WTC11 (cell line): ENCODE measurements at regions not wholly inside any gene's neighbourhood (a gene's known extent, or its start where the extent isn't known, plus 50 kb on each side); places are given as distances from the start of the nearest gene placed in this dataset.

ENCODE experiments used
- ATAC-seq: fragments of 200-7000 bp; cut with Tn5 transposase; 2 replicates; pipeline ENCODE4 v1.10.0; 2021; ENCODE audit warnings: mild to moderate bottlenecking, moderate library complexity
- CTCF ChIA-PET: fragments of 300-600 bp; sonication (Branson Sonifier 250); formaldehyde crosslinking; loops from one replicate; lab custom pipeline; 2021; ENCODE audit warnings: antibody characterized with exemption; lab: Charles Lee
- POLR2A ChIA-PET: fragments of 350-600 bp; sonication (Branson Sonifier 250); formaldehyde crosslinking; loops from one replicate; lab custom pipeline; 2021; ENCODE audit warnings: antibody characterized with exemption; lab: Charles Lee
- DNase-seq: peaks from one replicate; pipeline ENCODE4 v3.0.0; 2021; ENCODE audit warnings: low spot score
- H3K27ac Mint-ChIP-seq: 2 replicates; pipeline ENCODE4 v1.8.0; 2021; ENCODE audit warnings: mixed read lengths
- H3K27me3 Mint-ChIP-seq: 2 replicates; pipeline ENCODE4 v1.8.0; 2021; ENCODE audit warnings: low read depth, mild to moderate bottlenecking, moderate library complexity, mixed read lengths
- H3K36me3 Mint-ChIP-seq: 2 replicates; pipeline ENCODE4 v1.8.0; 2021; ENCODE audit warnings: mixed read lengths
- H3K4me1 Mint-ChIP-seq: 2 replicates; pipeline ENCODE4 v1.8.0; 2022; ENCODE audit warnings: mixed read lengths
- H3K4me3 Mint-ChIP-seq: 2 replicates; pipeline ENCODE4 v1.8.0; 2021; ENCODE audit warnings: mild to moderate bottlenecking, moderate library complexity, mixed read lengths
- H3K9me3 Mint-ChIP-seq: 2 replicates; pipeline ENCODE4 v1.8.0; 2021; ENCODE audit warnings: mixed read lengths
- GABPB1 ChIP-seq: sonication (generic); formaldehyde crosslinking; IDR thresholded peaks from 2 replicates; pipeline ENCODE4 v1.8.1; 2023; ENCODE audit warnings: mild to moderate bottlenecking, missing genetic modification reagents
- GRHL2 ChIP-seq: fragments of 250-450 bp; sonication (Bioruptor Pico); IDR thresholded peaks from 2 replicates; pipeline ENCODE4 v1.8.0; 2022; ENCODE audit warnings: mild to moderate bottlenecking, moderate library complexity; ENCODE audit not compliant: insufficient replicate concordance, severe bottlenecking
- HMGA2 ChIP-seq: fragments of 250-450 bp; sonication (Bioruptor Pico); IDR thresholded peaks from 2 replicates; pipeline ENCODE4 v1.4.0; 2021; ENCODE audit warnings: mild to moderate bottlenecking, moderate library complexity
- JUN ChIP-seq: sonication (generic); formaldehyde crosslinking; IDR thresholded peaks from 2 replicates; pipeline ENCODE4 v1.8.0; 2023; ENCODE audit warnings: mild to moderate bottlenecking, missing genetic modification reagents
- MYBL2 ChIP-seq: sonication (generic); formaldehyde crosslinking; IDR thresholded peaks from 2 replicates; pipeline ENCODE4 v1.8.1; 2023; ENCODE audit warnings: mild to moderate bottlenecking, moderate library complexity, missing genetic modification reagents
- NFE2L1 ChIP-seq: sonication (generic); formaldehyde crosslinking; IDR thresholded peaks from 2 replicates; pipeline ENCODE4 v1.8.1; 2023; ENCODE audit warnings: missing genetic modification reagents
- NFYB ChIP-seq: sonication (generic); formaldehyde crosslinking; conservative IDR thresholded peaks from 2 replicates; pipeline ENCODE4 v1.8.0; 2022; ENCODE audit warnings: low read depth, missing genetic modification reagents
- NR2C2 ChIP-seq: sonication (generic); formaldehyde crosslinking; IDR thresholded peaks from 2 replicates; pipeline ENCODE4 v1.8.0; 2022; ENCODE audit warnings: mild to moderate bottlenecking, missing genetic modification reagents
- PRRX2 ChIP-seq: fragments of 250-450 bp; sonication (Bioruptor Pico); IDR thresholded peaks from 2 replicates; pipeline ENCODE4 v1.8.0; 2021; ENCODE audit warnings: mild to moderate bottlenecking
- RELA ChIP-seq: sonication (generic); formaldehyde crosslinking; IDR thresholded peaks from 2 replicates; pipeline ENCODE4 v1.8.1; 2022; ENCODE audit warnings: missing genetic modification reagents, mild to moderate bottlenecking, borderline replicate concordance
- RORB ChIP-seq: fragments of 250-450 bp; sonication (Bioruptor Pico); IDR thresholded peaks from 2 replicates; pipeline ENCODE4 v1.9.0; 2021; ENCODE audit warnings: mild to moderate bottlenecking
- SMAD3 ChIP-seq: sonication (generic); formaldehyde crosslinking; IDR thresholded peaks from 2 replicates; pipeline ENCODE4 v1.8.0; 2022; ENCODE audit warnings: missing genetic modification reagents, mild to moderate bottlenecking, borderline replicate concordance
- SMAD4 ChIP-seq: sonication (generic); formaldehyde crosslinking; IDR thresholded peaks from 2 replicates; pipeline ENCODE4 v1.8.0; 2022; ENCODE audit warnings: mild to moderate bottlenecking, missing genetic modification reagents
- TCF7 ChIP-seq: sonication (generic); formaldehyde crosslinking; IDR thresholded peaks from 2 replicates; pipeline ENCODE4 v1.8.0; 2022; ENCODE audit warnings: mild to moderate bottlenecking, low read depth, missing genetic modification reagents, moderate library complexity
- ZNF232 ChIP-seq: sonication (generic); formaldehyde crosslinking; IDR thresholded peaks from 2 replicates; pipeline ENCODE4 v1.8.0; 2022; ENCODE audit warnings: mild to moderate bottlenecking, missing genetic modification reagents
- ZNF263 ChIP-seq: sonication (generic); formaldehyde crosslinking; IDR thresholded peaks from 2 replicates; pipeline ENCODE4 v1.8.1; 2022; ENCODE audit warnings: low read depth, mild to moderate bottlenecking, moderate library complexity, missing genetic modification reagents
- ZNF317 ChIP-seq: sonication (generic); formaldehyde crosslinking; IDR thresholded peaks from 2 replicates; pipeline ENCODE4 v1.8.1; 2023; ENCODE audit warnings: low read depth, mild to moderate bottlenecking, moderate library complexity, missing genetic modification reagents, borderline replicate concordance
- ZNF423 ChIP-seq: fragments of 250-450 bp; sonication (Bioruptor Pico); IDR thresholded peaks from 2 replicates; pipeline ENCODE4 v2.1.2; 2022; ENCODE audit warnings: mild to moderate bottlenecking, moderate library complexity
- TF ChIP-seq, protein P1 (sequence below): sonication (generic); formaldehyde crosslinking; conservative IDR thresholded peaks from 2 replicates; pipeline ENCODE4 v1.8.1; 2022; ENCODE audit warnings: mild to moderate bottlenecking, missing genetic modification reagents
- TF ChIP-seq, protein P2 (sequence below): fragments of 250-450 bp; sonication (Bioruptor Pico); IDR thresholded peaks from 2 replicates; pipeline ENCODE4 v1.9.0; 2021; ENCODE audit warnings: mild to moderate bottlenecking
- TF ChIP-seq, protein P3 (sequence below): sonication (generic); formaldehyde crosslinking; IDR thresholded peaks from 2 replicates; pipeline ENCODE4 v1.8.1; 2023; ENCODE audit warnings: mild to moderate bottlenecking, moderate library complexity, missing genetic modification reagents
- TF ChIP-seq, protein P4 (sequence below): sonication (generic); formaldehyde crosslinking; IDR thresholded peaks from 2 replicates; pipeline ENCODE4 v1.8.0; 2022; ENCODE audit warnings: mild to moderate bottlenecking, missing genetic modification reagents
- TF ChIP-seq, protein P5 (sequence below): sonication (generic); formaldehyde crosslinking; IDR thresholded peaks from 2 replicates; pipeline ENCODE4 v1.8.0; 2023; ENCODE audit warnings: missing genetic modification reagents, mild to moderate bottlenecking, borderline replicate concordance
- TF ChIP-seq, protein P6 (sequence below): sonication (generic); formaldehyde crosslinking; IDR thresholded peaks from 2 replicates; pipeline ENCODE4 v1.8.1; 2023; ENCODE audit warnings: mild to moderate bottlenecking, missing genetic modification reagents, moderate library complexity

DNA sequence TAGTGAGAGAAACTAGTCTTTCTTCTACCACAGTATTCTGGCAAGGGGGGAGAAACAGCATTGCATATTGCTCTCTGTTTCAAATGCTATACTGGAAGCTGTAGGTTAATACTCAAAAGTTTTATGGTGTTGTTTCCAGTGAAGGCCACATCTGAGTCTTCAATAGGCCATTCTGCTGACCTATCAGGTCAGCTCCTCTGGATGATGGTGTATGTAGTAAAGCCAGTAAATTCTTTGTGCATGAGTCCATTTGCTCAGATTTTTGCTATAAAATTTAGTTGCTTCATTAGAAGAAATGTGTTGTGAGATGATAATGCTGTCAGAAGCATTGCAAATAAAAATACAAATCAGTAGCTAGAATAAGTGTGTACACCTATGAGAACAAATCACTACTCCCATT, 64.9 kb upstream of the RBMS3 start:
- POLR2A ChIA-PET: no interaction called here
- peaks cover 14% of the 10 kb centered on the region for H3K4me1 Mint-ChIP-seq
- TF ChIP-seq, protein P1, sequence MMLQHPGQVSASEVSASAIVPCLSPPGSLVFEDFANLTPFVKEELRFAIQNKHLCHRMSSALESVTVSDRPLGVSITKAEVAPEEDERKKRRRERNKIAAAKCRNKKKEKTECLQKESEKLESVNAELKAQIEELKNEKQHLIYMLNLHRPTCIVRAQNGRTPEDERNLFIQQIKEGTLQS (CRISPR knock-in tag): no peak
- TF ChIP-seq, protein P2, sequence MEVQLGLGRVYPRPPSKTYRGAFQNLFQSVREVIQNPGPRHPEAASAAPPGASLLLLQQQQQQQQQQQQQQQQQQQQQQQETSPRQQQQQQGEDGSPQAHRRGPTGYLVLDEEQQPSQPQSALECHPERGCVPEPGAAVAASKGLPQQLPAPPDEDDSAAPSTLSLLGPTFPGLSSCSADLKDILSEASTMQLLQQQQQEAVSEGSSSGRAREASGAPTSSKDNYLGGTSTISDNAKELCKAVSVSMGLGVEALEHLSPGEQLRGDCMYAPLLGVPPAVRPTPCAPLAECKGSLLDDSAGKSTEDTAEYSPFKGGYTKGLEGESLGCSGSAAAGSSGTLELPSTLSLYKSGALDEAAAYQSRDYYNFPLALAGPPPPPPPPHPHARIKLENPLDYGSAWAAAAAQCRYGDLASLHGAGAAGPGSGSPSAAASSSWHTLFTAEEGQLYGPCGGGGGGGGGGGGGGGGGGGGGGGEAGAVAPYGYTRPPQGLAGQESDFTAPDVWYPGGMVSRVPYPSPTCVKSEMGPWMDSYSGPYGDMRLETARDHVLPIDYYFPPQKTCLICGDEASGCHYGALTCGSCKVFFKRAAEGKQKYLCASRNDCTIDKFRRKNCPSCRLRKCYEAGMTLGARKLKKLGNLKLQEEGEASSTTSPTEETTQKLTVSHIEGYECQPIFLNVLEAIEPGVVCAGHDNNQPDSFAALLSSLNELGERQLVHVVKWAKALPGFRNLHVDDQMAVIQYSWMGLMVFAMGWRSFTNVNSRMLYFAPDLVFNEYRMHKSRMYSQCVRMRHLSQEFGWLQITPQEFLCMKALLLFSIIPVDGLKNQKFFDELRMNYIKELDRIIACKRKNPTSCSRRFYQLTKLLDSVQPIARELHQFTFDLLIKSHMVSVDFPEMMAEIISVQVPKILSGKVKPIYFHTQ: no peak
- TF ChIP-seq, protein P3, sequence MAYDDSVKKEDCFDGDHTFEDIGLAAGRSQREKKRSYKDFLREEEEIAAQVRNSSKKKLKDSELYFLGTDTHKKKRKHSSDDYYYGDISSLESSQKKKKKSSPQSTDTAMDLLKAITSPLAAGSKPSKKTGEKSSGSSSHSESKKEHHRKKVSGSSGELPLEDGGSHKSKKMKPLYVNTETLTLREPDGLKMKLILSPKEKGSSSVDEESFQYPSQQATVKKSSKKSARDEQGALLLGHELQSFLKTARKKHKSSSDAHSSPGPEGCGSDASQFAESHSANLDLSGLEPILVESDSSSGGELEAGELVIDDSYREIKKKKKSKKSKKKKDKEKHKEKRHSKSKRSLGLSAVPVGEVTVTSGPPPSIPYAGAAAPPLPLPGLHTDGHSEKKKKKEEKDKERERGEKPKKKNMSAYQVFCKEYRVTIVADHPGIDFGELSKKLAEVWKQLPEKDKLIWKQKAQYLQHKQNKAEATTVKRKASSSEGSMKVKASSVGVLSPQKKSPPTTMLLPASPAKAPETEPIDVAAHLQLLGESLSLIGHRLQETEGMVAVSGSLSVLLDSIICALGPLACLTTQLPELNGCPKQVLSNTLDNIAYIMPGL (CRISPR knock-in tag): no peak
- TF ChIP-seq, protein P4, sequence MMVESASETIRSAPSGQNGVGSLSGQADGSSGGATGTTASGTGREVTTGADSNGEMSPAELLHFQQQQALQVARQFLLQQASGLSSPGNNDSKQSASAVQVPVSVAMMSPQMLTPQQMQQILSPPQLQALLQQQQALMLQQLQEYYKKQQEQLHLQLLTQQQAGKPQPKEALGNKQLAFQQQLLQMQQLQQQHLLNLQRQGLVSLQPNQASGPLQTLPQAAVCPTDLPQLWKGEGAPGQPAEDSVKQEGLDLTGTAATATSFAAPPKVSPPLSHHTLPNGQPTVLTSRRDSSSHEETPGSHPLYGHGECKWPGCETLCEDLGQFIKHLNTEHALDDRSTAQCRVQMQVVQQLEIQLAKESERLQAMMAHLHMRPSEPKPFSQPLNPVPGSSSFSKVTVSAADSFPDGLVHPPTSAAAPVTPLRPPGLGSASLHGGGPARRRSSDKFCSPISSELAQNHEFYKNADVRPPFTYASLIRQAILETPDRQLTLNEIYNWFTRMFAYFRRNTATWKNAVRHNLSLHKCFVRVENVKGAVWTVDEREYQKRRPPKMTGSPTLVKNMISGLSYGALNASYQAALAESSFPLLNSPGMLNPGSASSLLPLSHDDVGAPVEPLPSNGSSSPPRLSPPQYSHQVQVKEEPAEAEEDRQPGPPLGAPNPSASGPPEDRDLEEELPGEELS: no peak
- TF ChIP-seq, protein P5, sequence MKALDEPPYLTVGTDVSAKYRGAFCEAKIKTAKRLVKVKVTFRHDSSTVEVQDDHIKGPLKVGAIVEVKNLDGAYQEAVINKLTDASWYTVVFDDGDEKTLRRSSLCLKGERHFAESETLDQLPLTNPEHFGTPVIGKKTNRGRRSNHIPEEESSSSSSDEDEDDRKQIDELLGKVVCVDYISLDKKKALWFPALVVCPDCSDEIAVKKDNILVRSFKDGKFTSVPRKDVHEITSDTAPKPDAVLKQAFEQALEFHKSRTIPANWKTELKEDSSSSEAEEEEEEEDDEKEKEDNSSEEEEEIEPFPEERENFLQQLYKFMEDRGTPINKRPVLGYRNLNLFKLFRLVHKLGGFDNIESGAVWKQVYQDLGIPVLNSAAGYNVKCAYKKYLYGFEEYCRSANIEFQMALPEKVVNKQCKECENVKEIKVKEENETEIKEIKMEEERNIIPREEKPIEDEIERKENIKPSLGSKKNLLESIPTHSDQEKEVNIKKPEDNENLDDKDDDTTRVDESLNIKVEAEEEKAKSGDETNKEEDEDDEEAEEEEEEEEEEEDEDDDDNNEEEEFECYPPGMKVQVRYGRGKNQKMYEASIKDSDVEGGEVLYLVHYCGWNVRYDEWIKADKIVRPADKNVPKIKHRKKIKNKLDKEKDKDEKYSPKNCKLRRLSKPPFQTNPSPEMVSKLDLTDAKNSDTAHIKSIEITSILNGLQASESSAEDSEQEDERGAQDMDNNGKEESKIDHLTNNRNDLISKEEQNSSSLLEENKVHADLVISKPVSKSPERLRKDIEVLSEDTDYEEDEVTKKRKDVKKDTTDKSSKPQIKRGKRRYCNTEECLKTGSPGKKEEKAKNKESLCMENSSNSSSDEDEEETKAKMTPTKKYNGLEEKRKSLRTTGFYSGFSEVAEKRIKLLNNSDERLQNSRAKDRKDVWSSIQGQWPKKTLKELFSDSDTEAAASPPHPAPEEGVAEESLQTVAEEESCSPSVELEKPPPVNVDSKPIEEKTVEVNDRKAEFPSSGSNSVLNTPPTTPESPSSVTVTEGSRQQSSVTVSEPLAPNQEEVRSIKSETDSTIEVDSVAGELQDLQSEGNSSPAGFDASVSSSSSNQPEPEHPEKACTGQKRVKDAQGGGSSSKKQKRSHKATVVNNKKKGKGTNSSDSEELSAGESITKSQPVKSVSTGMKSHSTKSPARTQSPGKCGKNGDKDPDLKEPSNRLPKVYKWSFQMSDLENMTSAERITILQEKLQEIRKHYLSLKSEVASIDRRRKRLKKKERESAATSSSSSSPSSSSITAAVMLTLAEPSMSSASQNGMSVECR: no peak
- TF ChIP-seq PRRX2 (CRISPR knock-in tag) (no peak), NFE2L1 (CRISPR knock-in tag) (no peak), SMAD3 (no peak), ZNF232 (CRISPR knock-in tag) (no peak)
- TF ChIP-seq, protein P6, sequence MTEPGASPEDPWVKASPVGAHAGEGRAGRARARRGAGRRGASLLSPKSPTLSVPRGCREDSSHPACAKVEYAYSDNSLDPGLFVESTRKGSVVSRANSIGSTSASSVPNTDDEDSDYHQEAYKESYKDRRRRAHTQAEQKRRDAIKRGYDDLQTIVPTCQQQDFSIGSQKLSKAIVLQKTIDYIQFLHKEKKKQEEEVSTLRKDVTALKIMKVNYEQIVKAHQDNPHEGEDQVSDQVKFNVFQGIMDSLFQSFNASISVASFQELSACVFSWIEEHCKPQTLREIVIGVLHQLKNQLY (CRISPR knock-in tag): no peak
- TF ChIP-seq, all 79 proteins: peak for 0
- Mint-ChIP-seq H3K9me3 (peaks cover 7% of the 10 kb centered on the region), H3K4me3 (no peak overlapping the region), H3K36me3 (no peaks in the 10 kb centered on the region), H3K27me3 (no peaks in the 10 kb centered on the region), H3K27ac (no peak overlapping the region)
- no peak for DNase-seq
- CTCF ChIA-PET: no interaction called here
- no peak for ATAC-seq

DNA sequence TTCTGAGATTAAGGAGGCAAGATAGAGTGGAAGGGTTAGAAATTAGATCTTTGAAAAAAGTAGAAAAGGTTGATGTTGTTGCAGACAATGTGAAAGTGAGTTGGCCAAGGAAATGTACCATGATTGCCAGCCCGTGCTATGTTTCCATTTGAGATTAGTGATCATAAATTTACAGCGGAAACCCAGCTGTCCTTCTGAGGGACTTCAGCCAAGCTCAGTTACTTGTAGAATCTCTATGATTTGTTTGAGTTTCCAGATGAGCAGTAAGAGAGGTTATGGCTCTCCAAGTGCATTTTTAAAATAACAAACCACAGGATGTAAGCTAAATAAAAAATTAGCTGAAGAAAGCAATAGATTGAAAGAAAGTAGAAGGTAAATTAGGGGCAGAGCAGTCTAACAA, 54.2 kb upstream of the RBMS3 start:
- Mint-ChIP-seq H3K4me3 (no peak overlapping the region), H3K9me3 (peaks cover 7% of the 10 kb centered on the region), H3K4me1 (no peaks in the 10 kb centered on the region), H3K27ac (no peak overlapping the region), H3K27me3 (no peaks in the 10 kb centered on the region), H3K36me3 (no peaks in the 10 kb centered on the region)
- ATAC-seq: no peak
- CTCF ChIA-PET: no interaction called here
- DNase-seq: no peak
- POLR2A ChIA-PET: no interaction called here
- TF ChIP-seq GRHL2 (no peak), NFYB (no peak), ZNF263 (CRISPR knock-in tag) (no peak), NR2C2 (no peak), SMAD4 (CRISPR knock-in tag) (no peak), RELA (CRISPR knock-in tag) (no peak), MYBL2 (CRISPR knock-in tag) (no peak), JUN (CRISPR knock-in tag) (no peak), HMGA2 (CRISPR knock-in tag) (no peak), GABPB1 (CRISPR knock-in tag) (no peak), TCF7 (CRISPR knock-in tag) (no peak), RORB (no peak), ZNF317 (CRISPR knock-in tag) (no peak), ZNF423 (no peak)
- TF ChIP-seq, protein P3 (CRISPR knock-in tag): no peak
